ENCODE measurements at regions not wholly inside any gene's neighbourhood (a gene's known extent, or its start where the extent isn't known, plus 50 kb on each side); places are given as distances from the start of the nearest gene placed in this dataset.

DNA sequence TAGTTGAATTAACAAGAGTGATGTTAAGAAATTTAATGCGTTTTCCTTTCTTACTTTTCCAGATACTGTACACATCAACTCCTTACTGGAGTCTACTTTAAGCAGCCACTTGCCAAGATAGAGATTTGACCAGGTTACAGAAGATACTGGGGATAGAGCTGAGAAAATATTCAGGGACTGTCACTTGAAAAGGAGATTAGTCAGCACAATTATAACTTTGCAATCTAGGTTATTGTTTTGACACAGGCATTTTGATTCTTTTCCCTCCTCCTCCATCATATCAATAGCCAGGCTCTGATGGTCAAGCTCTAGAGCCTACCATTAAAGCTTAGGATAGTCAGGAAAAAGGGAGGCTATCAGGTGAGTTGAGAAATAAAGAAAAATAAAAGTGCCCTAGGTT is 345.9 kb upstream of the ITGA1 start:
- TF ChIP-seq EZH2 (IDR thresholded peaks at IDR 0.05; ENCODE audit: low read depth, low read length, severe bottlenecking) (no peak), RAD21 (IDR thresholded peaks at IDR 0.05 in 1 of 2, conservative IDR thresholded peaks at IDR 0.05 in 1 of 2; ENCODE audit: low read depth in 2 of 2, low read length in 2 of 2) (no peak), BRCA1 (IDR thresholded peaks at IDR 0.05; ENCODE audit: low read depth, low read length) (no peak), POLR2A (IDR thresholded peaks at IDR 0.05; ENCODE audit: control extremely low read depth in 1 of 2, low read depth in 2 of 2, low read length in 2 of 2) (no peak), TEAD4 (IDR thresholded peaks at IDR 0.05; ENCODE audit: low read depth, low read length) (no peak), CBX8 (IDR thresholded peaks at IDR 0.05; ENCODE audit: borderline replicate concordance, low read depth, low read length) (no peak), ASH2L (IDR thresholded peaks at IDR 0.05; ENCODE audit: low read length) (no peak), CEBPB (IDR thresholded peaks at IDR 0.05; ENCODE audit: low read depth, low read length) (no peak), RFX5 (IDR thresholded peaks at IDR 0.05; ENCODE audit: borderline replicate concordance, low read depth, low read length) (no peak), EP300 (IDR thresholded peaks at IDR 0.05; ENCODE audit: borderline replicate concordance in 1 of 2, low read depth in 2 of 2, low read length in 2 of 2) (no peak), JUND (IDR thresholded peaks at IDR 0.05; ENCODE audit: low read length) (no peak), CHD2 (IDR thresholded peaks at IDR 0.05; ENCODE audit: low read length) (no peak)
- TF ChIP-seq, protein P1, sequence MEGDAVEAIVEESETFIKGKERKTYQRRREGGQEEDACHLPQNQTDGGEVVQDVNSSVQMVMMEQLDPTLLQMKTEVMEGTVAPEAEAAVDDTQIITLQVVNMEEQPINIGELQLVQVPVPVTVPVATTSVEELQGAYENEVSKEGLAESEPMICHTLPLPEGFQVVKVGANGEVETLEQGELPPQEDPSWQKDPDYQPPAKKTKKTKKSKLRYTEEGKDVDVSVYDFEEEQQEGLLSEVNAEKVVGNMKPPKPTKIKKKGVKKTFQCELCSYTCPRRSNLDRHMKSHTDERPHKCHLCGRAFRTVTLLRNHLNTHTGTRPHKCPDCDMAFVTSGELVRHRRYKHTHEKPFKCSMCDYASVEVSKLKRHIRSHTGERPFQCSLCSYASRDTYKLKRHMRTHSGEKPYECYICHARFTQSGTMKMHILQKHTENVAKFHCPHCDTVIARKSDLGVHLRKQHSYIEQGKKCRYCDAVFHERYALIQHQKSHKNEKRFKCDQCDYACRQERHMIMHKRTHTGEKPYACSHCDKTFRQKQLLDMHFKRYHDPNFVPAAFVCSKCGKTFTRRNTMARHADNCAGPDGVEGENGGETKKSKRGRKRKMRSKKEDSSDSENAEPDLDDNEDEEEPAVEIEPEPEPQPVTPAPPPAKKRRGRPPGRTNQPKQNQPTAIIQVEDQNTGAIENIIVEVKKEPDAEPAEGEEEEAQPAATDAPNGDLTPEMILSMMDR (IDR thresholded peaks at IDR 0.05; ENCODE audit: control extremely low read depth in 1 of 3, insufficient read depth in 1 of 3, low read depth in 1 of 3, low read length in 3 of 3) = no peak
- TF ChIP-seq, protein P2, sequence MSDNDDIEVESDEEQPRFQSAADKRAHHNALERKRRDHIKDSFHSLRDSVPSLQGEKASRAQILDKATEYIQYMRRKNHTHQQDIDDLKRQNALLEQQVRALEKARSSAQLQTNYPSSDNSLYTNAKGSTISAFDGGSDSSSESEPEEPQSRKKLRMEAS (IDR thresholded peaks at IDR 0.05) = no peak

All from H1 (cell line).